HUDEP-2 (cell line): ENCODE measurements at regions not wholly inside any gene's neighbourhood (a gene's known extent, or its start where the extent isn't known, plus 50 kb on each side); places are given as distances from the start of the nearest gene placed in this dataset.
"Not testable (repeated sequence)": the region's sequence is repeated elsewhere in the genome, so short reads cannot be mapped to it uniquely, and the experiment has no call there.

Experiments
- DNase-seq, 76 experiments: peaks; one replicate each; lab custom pipeline; 2025; ENCODE audit not compliant: unreplicated experiment in 76 of 76; lab: John Stamatoyannopoulos, UW

GRCh38 chr13:74751739-74752138, 617.5 kb upstream of the KLF12 start:
- DNase-seq: no peak

DNA sequence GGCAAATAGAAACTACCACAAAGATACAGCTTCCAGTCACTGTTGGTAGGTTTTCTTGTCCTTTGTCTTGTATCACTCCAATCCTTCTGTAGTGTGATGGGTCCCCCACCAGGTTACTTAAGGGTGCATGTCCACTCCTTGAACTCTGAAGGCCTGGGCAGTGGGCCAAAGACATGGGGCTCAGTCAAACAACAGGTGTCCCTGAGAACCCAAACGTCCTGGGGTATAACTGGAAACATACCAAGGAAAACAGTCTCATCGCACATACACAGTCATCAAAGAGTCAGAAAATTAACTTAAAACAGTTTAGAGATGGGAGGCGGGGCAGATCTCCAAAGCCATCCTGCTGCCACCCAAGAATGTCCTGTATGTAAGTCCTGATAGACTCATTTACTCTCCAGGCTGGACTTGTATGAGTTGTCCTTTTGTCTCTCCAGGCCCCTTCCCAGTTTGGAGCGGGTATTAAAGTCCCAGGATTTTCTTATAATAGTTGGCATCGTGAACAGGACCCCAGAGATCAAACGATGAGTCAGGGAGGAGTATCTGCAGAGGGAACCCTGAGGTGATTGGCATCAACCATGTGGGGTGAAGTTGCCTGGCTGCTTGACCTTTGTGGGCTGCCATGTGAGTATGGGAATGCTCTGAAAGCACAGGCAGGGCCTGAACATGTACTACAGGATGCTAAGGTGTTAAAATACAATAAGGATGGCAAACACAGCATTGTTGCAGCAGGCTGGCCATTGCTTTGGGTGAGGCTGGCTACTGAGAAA, 613.2 kb upstream of the KLF12 start:
- DNase-seq: no peak

- DNase-seq: no peak
These were observed 609.8 kb upstream of the KLF12 start for GRCh38 chr13:74743992-74744391.

DNA sequence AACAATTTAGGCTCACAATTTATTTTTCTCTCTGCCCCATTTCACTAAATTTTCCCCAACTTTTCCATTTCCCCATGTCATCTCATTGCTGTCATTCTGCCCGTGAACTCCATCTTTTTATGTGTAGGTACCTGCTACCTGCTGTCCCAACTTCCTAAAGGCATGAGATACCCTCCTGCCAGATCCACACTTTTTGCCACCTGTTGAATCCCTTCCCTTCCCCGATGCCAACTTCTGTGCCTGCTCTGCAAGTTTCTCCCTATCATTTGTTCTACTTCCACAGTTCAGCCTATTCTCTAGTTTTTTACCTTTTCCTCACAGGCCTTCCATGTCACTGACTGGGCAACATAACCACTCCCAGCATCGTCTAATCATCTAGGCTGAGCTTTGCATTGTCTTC, 607.5 kb upstream of the KLF12 start:
- DNase-seq: no peak

DNA sequence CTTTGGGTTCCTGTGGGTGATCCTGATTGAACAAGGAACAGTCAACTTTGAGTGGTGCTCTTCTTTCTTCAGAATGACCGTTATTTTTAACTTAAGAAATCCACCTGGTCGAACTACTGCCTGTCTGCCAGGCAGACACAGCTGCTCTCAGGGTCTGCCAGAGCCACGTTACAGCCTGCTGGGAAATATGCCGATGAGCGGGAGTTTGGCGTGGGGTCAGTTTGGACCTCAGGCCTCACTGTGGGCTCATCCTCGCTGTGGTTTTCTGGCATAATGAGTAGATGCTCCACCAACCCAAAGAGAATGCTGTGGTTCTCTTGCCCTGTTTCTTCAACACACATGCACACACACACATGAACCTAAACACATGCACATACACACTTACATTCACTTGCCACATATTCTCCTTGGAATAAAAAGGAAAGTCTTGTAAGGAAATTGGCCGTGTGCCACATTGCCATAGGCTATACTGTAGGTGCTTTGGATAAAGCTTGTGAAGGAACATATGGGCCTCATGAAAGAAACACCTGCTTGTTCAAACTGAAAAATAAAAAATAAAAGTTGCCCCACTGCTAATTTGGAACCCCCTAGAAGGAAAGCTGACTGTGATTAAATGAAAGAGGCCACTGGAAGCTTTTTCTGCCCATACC, 598.7 kb upstream of the KLF12 start:
- no peak for DNase-seq

DNA sequence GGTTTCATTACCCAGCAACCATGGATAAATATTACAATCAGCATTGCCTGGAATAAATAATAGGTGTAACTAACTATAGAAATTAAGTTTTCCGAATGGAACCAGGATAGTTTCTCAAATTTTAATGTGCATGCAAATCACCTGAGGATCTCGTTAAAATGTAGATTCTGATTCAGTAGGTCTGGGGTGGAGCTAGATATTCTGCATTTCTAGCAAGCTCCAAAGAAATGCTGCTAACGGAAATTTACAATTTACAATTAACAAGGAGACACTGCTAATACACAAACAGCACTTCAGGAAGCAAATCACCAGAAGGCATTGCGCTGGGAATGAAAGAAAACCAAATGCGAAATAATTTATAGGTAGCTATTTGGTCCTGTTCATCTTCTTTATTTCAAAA, 597.5 kb upstream of the KLF12 start:
- DNase-seq: no peak

GRCh38 chr13:74730556-74731331, 596.5 kb upstream of the KLF12 start:
- no peak for DNase-seq

DNA sequence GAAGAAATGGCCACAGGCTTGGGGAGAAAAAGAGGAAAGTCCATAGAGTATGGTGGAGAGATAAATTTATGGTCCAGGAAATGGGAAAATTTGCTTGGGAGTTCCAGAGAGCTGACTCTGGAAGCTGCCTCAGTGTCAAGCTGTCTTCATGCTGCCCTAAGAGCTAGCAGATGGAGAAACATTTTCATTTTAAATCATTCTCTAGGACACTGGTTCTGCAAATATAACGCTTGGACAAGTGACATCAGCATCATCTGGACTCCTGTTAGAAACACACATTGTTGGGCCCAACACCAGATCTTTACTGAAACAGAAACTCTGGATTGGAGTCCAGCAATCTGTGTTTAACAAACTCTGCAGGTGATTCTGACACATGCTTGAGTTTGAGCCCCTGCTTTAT, 592.0 kb upstream of the KLF12 start:
- no peak for DNase-seq

GRCh38 chr13:74718232-74718842, 584.1 kb upstream of the KLF12 start:
- DNase-seq: not testable (repeated sequence)

DNA sequence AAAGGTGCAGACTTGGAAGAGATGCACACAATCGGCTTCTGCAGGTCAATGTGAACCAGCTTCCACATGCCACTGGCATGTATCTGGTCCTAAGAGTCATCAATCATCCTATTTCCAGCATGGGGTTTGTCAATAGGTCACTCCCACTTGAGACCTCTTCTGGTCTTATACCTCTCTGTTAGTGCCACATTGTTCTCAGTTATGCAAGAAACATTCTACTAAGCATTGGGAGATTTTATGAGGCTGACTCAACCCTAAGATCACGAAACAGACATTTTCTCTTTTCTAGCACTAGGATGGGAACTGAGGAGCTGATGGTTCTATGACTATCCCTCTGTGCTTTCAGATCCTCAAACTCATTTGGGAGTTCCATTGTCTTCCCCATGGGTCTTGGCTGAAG, 581.5 kb upstream of the KLF12 start:
- DNase-seq: no peak

DNA sequence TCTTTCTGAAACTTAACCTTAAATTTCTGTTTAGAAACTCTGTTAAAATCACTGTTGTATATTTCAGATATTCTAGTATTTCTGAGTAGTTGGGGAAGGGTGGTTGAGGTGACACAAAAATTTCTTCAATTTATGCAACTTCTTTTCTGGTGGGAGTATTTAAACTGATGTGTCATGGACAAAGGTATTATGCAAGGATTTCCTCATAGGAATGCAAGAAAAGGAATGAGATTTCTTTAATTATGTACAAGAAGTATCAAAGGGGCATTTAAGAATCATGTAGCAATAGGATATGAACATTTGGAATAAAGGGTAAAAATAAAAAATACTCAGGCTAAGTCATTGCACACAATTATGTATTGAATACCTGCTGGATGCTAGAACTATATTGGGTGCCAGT, 575.8 kb upstream of the KLF12 start:
- DNase-seq: no peak

GRCh38 chr13:74709226-74709625, 575.0 kb upstream of the KLF12 start:
- DNase-seq: no peak

DNA sequence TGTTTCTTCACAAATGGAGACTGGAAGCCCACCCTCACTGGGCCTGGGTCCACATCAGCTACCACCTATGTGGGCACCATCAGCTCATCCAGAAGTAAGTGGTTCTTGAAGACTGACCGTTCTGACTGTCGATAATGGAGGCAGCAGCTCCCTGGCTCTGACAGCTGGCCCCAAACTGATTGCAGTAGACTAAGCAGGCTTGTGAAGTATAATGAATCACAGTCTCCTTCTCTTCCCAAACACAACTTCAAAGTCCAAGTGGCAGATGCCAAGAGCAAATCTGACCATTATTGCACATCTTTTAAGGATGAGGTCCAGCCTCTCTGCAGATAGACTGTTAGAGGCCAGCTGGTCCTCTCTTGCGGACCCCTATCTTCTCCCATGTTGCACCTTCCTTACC, 574.4 kb upstream of the KLF12 start:
- no peak for DNase-seq

DNA sequence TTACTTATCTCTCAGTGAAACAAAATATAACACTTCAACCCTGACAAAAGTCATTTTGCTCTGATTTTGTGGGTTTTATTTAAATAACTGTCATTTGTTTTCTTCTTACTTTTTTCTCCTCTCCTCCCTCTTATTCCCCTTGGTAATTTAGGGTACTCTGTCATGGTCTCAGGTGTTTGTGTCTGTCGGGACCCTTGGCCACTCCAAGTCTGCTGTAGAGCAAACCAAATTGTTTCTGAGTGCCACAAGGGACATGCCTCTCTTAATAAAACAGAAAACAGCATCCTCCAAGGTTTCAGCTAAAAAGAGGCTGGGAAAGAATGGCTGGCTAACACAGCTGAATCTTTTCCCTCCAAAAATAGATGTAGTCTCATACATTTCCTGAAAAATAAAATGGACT, 573.1 kb upstream of the KLF12 start:
- DNase-seq: no peak

GRCh38 chr13:74706801-74707200, 572.6 kb upstream of the KLF12 start:
- DNase-seq: no peak

- no peak for DNase-seq
These were observed 571.2 kb upstream of the KLF12 start for GRCh38 chr13:74705438-74705837.

DNA sequence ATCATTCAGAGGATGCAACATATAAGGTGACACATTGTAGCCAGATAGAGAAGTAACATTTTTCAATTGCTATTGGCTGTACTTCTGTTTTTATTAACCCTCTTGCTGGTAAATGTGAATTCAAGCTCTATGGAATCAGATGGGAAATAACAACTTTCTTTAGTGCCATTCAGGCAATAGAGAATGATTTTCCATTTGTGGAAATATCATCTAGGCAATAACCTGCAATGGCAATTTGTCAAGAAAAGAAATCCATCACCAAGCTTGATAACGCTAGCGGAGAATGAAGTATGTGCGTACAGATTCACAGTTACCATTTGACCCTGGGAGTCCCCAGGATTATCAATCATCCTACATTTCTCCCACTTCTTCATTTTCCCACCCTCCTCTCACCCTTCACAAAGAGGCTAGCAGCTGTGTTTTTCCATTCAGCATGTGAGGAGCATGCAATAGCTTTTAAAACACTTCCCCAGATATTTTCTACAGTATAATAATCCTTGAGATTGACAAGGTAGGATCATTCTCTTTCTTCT, 569.7 kb upstream of the KLF12 start:
- no peak for DNase-seq

DNA sequence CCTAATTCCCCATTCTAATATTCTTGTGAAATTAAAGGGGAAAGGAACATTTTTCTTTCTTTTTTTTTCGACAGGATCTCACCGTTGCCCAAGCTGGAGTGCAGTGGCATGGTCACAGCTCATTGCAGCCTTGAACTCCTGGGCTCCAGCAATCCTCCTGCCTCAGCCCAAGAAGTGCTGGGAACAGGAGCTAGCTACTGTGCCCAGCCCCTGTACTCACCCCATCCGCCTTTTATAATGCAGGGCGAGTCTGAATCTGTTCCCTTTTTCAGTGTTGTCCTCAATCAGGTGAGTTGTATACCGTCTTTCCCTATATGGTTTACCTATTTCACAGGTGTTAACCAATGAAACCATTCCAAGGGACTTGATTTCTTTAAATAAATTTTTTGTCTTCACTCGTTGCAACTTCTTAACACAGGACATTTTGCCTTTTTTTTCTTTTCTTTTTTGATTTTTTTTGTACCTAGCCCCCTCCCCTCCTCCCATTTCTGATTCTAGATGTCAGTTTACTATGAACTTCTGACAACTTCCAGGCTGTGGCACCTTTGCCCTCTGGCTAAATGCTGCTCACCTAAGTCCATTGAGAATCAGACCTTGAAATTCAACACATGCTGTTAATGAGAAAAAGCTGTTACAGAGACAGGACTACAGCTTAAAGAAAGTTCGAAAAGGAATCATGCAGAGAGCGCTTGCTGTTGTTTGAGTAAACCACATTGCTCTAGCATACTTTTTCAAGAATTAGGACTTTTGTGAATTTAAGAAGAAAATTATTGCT, 562.1 kb upstream of the KLF12 start:
- no peak for DNase-seq

- DNase-seq: no peak
These were observed 561.0 kb upstream of the KLF12 start for GRCh38 chr13:74695021-74695800.
